ENCODE measurements at regions not wholly inside any gene's neighbourhood (a gene's known extent, or its start where the extent isn't known, plus 50 kb on each side); places are given as distances from the start of the nearest gene placed in this dataset.

DNA sequence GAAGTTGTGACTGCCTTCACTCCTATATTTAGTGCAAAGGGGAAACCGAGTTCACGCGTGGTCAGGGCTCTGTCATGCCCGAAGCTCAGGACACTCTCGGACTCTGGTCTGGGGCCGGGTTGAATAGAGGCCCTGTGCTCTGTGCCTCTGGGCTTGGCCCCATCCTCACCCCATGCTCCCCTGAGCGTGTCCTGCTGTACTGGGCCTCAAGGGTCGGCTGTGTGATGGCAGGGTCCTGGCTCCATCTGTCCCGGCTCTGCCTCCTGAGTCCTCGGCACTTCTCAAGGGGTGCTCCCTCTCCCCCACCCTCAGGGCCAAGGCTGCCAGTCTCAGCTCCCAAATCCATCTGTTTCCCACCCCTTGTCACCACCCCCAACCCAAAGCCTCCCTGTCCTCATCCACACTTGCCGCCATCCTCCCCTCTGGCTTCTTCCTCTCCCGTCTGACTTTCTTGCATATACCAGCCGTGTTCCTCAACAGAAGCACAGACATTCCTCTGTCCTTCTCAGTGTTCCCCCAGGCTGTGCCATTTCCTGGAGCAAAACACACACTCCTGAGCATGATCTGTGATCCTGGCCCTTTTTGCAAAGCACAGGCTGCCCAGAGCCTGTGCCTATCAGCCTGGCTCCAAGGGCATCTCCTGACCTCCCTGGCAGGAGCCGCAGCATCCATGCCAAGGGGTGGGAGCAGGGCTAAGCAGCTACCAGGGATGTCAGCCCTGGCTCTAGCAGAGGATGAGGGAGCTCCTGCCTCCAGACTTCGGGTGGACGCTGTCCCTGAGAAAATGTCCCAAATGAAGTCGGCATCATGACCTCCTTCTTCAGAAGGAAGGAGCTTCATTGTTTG lies 64.2 kb upstream of the OTOS start:
- TF ChIP-seq POLR2A (IDR thresholded peaks at IDR 0.05; ENCODE audit: low read depth, low read length) = no peak
- TF ChIP-seq POLR2AphosphoS5 (IDR thresholded peaks at IDR 0.05; ENCODE audit: low read depth, low read length) = no peak
